PFSK-1 (cell line): ENCODE measurements at regions not wholly inside any gene's neighbourhood (a gene's known extent, or its start where the extent isn't known, plus 50 kb on each side); places are given as distances from the start of the nearest gene placed in this dataset.
A peak's percentile ranks its signal among the peaks of the same experiment; 100 is the strongest.

Experiments
- FOXP2 ChIP-seq: optimal IDR thresholded peaks from 2 replicates; pipeline ENCODE3; 2011; ENCODE audit warnings: borderline replicate concordance, control low read depth, inconsistent platforms; ENCODE audit not compliant: insufficient read depth; ENCODE audit errors: extremely low read length, extremely low read depth
- POLR2AphosphoS5 ChIP-seq: IDR thresholded peaks from 2 replicates; pipeline ENCODE4 v1.6.1; 2012; ENCODE audit warnings: low read depth, mild to moderate bottlenecking, control low read depth, low read length, moderate library complexity
- SIN3A ChIP-seq: IDR thresholded peaks from 2 replicates; pipeline ENCODE4 v1.6.1; 2012; ENCODE audit warnings: mild to moderate bottlenecking, low read length, moderate library complexity, borderline replicate concordance; ENCODE audit not compliant: insufficient read depth
- TAF1 ChIP-seq: IDR thresholded peaks from 2 replicates; pipeline ENCODE4 v1.6.1; 2012; ENCODE audit warnings: low read length, control low read depth, borderline replicate concordance; ENCODE audit not compliant: insufficient read depth
- TF ChIP-seq, protein P1 (sequence below), 2 experiments: IDR thresholded peaks; 2 replicates each; pipeline versions ENCODE4 v1.6.1 to v1.8.0; 2011 to 2012; ENCODE audit warnings: low read depth in 2 of 2, low read length in 2 of 2, control low read depth in 1 of 2, inconsistent platforms in 1 of 2, mild to moderate bottlenecking in 1 of 2, moderate library complexity in 1 of 2; ENCODE audit not compliant: insufficient read depth in 1 of 2

DNA sequence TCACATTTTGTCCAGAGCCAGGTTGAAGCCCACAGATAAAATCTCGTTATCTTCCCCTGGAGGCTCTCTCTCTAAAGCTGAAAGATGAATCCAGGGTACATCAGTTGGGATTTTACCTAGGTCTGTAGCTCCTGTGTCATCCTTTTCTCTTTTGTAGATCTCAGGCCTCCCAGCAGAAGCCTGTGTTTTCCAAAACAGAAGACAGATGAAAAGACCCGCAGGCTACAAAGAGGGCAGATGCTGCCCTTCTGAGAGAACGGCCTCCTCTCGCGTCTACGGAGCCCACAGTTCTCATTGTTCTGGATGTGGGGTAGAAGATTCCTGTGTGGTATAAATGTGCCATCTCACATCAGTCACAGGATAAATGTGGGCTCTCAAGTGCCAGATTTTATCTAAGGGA lies 139.5 kb downstream of the SUCLG1 start:
- TF ChIP-seq TAF1 (no peak), SIN3A (no peak), POLR2AphosphoS5 (no peak), FOXP2 (no peak)
- TF ChIP-seq, protein P1, sequence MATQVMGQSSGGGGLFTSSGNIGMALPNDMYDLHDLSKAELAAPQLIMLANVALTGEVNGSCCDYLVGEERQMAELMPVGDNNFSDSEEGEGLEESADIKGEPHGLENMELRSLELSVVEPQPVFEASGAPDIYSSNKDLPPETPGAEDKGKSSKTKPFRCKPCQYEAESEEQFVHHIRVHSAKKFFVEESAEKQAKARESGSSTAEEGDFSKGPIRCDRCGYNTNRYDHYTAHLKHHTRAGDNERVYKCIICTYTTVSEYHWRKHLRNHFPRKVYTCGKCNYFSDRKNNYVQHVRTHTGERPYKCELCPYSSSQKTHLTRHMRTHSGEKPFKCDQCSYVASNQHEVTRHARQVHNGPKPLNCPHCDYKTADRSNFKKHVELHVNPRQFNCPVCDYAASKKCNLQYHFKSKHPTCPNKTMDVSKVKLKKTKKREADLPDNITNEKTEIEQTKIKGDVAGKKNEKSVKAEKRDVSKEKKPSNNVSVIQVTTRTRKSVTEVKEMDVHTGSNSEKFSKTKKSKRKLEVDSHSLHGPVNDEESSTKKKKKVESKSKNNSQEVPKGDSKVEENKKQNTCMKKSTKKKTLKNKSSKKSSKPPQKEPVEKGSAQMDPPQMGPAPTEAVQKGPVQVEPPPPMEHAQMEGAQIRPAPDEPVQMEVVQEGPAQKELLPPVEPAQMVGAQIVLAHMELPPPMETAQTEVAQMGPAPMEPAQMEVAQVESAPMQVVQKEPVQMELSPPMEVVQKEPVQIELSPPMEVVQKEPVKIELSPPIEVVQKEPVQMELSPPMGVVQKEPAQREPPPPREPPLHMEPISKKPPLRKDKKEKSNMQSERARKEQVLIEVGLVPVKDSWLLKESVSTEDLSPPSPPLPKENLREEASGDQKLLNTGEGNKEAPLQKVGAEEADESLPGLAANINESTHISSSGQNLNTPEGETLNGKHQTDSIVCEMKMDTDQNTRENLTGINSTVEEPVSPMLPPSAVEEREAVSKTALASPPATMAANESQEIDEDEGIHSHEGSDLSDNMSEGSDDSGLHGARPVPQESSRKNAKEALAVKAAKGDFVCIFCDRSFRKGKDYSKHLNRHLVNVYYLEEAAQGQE (IDR thresholded peaks at IDR 0.05; ENCODE audit: insufficient read depth in 1 of 2, low read depth in 2 of 2, low read length in 2 of 2), result no peak

DNA sequence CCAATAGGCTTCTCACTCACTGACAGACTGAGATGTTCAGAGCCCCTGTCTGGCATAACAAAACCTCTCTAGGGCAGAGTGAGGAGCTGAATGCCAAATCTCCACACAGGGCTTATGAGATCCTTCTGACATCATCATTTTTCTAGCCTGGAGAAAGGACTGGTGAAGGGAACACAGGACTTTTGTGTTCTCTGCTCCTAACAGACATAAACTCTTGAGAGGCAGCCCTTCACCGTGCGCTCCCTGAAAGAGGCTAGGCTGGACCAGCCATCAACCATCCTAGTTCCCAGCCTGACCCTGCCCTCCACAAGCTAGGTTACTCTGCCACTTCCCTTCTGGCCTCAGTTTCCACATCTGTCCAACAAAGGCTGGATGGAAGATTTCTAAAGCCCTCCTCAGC lies 141.9 kb downstream of the SUCLG1 start:
- TF ChIP-seq FOXP2 (no peak), TAF1 (no peak), SIN3A (no peak), POLR2AphosphoS5 (no peak)
- TF ChIP-seq, protein P1 (IDR thresholded peaks at IDR 0.05; ENCODE audit: insufficient read depth in 1 of 2, low read depth in 2 of 2, low read length in 2 of 2), result no peak

GRCh38 chr2:84314901-84315330 lies 144.2 kb downstream of the SUCLG1 start:
- TF ChIP-seq, protein P1 (IDR thresholded peaks at IDR 0.05; ENCODE audit: insufficient read depth in 1 of 2, low read depth in 2 of 2, low read length in 2 of 2), result no peak
- TF ChIP-seq FOXP2 (peak; percentile 23), TAF1 (no peak)

DNA sequence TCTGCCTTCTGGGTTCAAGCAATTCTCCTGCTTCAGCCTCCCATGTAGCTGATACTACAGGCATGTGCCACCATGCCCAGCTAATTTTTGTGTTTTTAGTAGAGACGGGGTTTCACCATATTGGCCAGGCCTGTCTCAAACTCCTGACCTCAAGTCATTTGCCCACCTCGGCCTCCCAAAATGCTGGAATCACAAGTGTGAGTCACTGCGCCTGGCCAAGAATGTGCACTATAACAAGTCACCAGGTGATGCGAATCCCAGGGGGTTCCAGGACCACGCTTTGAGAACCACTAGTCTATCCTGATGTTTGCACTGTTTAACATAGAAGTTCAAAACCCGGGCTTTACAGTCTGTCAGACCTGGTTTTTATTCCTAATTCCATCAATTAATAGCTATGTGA lies 144.8 kb downstream of the SUCLG1 start:
- no peak for TF ChIP-seq SIN3A
- TF ChIP-seq POLR2AphosphoS5, result no peak
- TF ChIP-seq TAF1, result no peak

- TF ChIP-seq FOXP2 (no peak), TAF1 (no peak), POLR2AphosphoS5 (no peak), SIN3A (no peak)
- TF ChIP-seq, protein P1 (IDR thresholded peaks at IDR 0.05; ENCODE audit: insufficient read depth in 1 of 2, low read depth in 2 of 2, low read length in 2 of 2), result no peak
These were observed 149.8 kb downstream of the SUCLG1 start for GRCh38 chr2:84309281-84309680.
